Nephron progenitor cell (in vitro differentiated cells): ENCODE measurements at regions not wholly inside any gene's neighbourhood (a gene's known extent, or its start where the extent isn't known, plus 50 kb on each side); places are given as distances from the start of the nearest gene placed in this dataset.
"Not testable (repeated sequence)": the region's sequence is repeated elsewhere in the genome, so short reads cannot be mapped to it uniquely, and the experiment has no call there.

Experiments
- DNase-seq: peaks from one replicate; pipeline ENCODE4 v3.0.0; 2021
- H3K27ac Mint-ChIP-seq: 2 replicates; pipeline ENCODE4 v1.8.0; 2021; ENCODE audit warnings: mild to moderate bottlenecking, moderate library complexity, mixed read lengths
- H3K27me3 Mint-ChIP-seq: 2 replicates; pipeline ENCODE4 v1.8.0; 2021; ENCODE audit warnings: mild to moderate bottlenecking, low read depth, mixed read lengths; ENCODE audit not compliant: poor library complexity
- H3K36me3 Mint-ChIP-seq: 2 replicates; pipeline ENCODE4 v1.8.0; 2021; ENCODE audit warnings: low read depth, mixed read lengths
- H3K4me1 Mint-ChIP-seq: 2 replicates; pipeline ENCODE4 v1.8.0; 2021; ENCODE audit warnings: mixed read lengths
- H3K4me3 Mint-ChIP-seq: 2 replicates; pipeline ENCODE4 v1.8.0; 2021; ENCODE audit warnings: mild to moderate bottlenecking, moderate library complexity, mixed read lengths
- H3K9me3 Mint-ChIP-seq: 2 replicates; pipeline ENCODE4 v1.8.0; 2021; ENCODE audit warnings: mild to moderate bottlenecking, moderate library complexity, mixed read lengths
- TF ChIP-seq, protein P1 (sequence below): fragments of 200-600 bp; sonication (generic); IDR thresholded peaks from 2 replicates; pipeline ENCODE4 v1.5.0; 2021; ENCODE audit warnings: antibody characterized with exemption

DNA sequence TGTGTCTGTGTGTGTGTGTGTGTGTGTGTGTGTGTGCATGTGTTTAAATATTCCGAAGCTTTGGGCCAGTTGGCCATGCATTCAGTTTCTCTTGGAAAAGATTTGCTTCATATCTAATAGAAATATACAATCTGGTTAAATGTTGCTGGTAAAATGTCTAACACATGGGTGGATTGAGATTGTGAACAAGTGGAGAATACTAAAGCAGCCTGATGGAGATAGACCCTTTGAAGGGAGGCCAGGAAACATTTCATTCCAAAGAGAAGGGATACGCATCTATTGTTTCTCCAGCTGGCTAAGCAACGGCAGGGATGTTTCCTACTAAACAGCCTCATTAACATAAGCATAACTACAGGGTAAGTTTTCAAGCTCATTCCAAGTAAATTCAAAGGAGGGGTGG is 257.5 kb upstream of the PTBP2 start:
- H3K9me3 Mint-ChIP-seq, result peaks cover 12% of the 10 kb centered on the region
- H3K27ac Mint-ChIP-seq, result no peak overlapping the region
- DNase-seq, result no peak
- no peaks in the 10 kb centered on the region for H3K4me1 Mint-ChIP-seq
- peaks cover 4% of the 10 kb centered on the region for H3K27me3 Mint-ChIP-seq
- no peak overlapping the region for H3K4me3 Mint-ChIP-seq
- TF ChIP-seq, protein P1, sequence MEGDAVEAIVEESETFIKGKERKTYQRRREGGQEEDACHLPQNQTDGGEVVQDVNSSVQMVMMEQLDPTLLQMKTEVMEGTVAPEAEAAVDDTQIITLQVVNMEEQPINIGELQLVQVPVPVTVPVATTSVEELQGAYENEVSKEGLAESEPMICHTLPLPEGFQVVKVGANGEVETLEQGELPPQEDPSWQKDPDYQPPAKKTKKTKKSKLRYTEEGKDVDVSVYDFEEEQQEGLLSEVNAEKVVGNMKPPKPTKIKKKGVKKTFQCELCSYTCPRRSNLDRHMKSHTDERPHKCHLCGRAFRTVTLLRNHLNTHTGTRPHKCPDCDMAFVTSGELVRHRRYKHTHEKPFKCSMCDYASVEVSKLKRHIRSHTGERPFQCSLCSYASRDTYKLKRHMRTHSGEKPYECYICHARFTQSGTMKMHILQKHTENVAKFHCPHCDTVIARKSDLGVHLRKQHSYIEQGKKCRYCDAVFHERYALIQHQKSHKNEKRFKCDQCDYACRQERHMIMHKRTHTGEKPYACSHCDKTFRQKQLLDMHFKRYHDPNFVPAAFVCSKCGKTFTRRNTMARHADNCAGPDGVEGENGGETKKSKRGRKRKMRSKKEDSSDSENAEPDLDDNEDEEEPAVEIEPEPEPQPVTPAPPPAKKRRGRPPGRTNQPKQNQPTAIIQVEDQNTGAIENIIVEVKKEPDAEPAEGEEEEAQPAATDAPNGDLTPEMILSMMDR, result no peak
- peaks cover 7% of the 10 kb centered on the region for H3K36me3 Mint-ChIP-seq

DNA sequence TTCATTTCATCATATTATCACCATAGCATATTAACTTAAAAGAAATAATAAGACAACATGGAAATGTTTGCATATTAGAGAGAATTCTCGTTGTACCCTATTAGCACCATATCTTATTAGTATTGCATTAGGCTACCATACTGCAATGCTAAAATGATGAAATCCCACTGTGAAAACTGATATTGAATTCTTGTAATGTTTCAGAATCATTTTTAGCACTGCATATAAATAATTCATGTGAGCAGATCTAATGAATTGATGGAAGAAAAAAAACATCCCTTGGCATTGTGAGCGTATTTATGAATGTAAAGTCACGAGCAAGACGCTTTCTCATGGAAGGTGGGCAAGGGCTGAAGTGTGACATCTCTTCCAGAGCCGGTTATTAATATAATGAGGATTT is 257.1 kb upstream of the PTBP2 start:
- Mint-ChIP-seq H3K9me3 (peaks cover 15% of the 10 kb centered on the region), H3K36me3 (peaks cover 10% of the 10 kb centered on the region), H3K4me3 (no peak overlapping the region), H3K27me3 (peaks cover 4% of the 10 kb centered on the region), H3K27ac (no peak overlapping the region), H3K4me1 (no peaks in the 10 kb centered on the region)
- DNase-seq, result no peak
- TF ChIP-seq, protein P1, result no peak

DNA sequence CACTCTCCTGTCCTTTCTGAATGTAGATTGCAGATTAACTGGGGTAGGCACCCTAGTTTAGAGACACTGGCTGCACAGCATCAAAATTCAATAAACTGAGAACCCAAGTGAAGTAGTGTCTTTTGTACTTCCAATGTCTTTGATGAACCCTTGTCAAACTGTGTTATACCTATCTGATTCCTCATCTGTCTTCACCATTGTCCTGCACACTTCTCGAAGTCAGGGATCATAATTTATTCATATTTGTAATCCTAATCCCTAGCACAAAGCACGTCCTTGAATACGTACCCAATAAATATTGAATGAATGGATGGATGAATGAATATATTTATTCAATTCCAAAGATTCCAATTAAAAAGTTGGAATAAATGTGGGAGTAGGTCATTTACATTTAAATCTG is 256.6 kb upstream of the PTBP2 start:
- TF ChIP-seq, protein P1, result no peak
- Mint-ChIP-seq H3K27ac (no peak overlapping the region), H3K9me3 (peaks cover 17% of the 10 kb centered on the region), H3K36me3 (peaks cover 10% of the 10 kb centered on the region), H3K27me3 (peaks cover 4% of the 10 kb centered on the region), H3K4me1 (no peaks in the 10 kb centered on the region), H3K4me3 (no peak overlapping the region)
- DNase-seq, result no peak

DNA sequence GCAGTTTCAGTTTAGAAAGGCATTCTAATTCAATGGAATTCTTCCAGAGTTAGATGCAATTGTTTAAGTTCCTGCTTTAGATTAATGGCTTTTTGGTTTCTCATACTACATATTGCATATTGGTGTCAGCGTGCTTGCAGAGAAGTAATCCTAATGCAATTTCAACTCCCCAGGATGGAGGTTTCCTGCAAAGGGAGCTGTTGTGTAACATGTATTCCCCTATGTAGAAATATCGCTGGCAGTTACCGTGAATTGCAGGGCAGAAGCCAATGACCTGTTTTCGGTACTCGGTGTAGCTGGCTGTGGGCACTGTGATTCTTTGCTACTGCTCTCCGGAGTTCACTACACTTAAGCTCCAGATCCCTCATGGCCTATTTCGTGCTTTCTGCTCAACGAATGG is 256.1 kb upstream of the PTBP2 start:
- peaks cover 19% of the 10 kb centered on the region for H3K9me3 Mint-ChIP-seq
- no peak overlapping the region for H3K4me3 Mint-ChIP-seq
- peaks cover 4% of the 10 kb centered on the region for H3K27me3 Mint-ChIP-seq
- no peak overlapping the region for H3K27ac Mint-ChIP-seq
- TF ChIP-seq, protein P1, result no peak
- H3K36me3 Mint-ChIP-seq, result peaks cover 10% of the 10 kb centered on the region
- no peaks in the 10 kb centered on the region for H3K4me1 Mint-ChIP-seq
- DNase-seq, result no peak

DNA sequence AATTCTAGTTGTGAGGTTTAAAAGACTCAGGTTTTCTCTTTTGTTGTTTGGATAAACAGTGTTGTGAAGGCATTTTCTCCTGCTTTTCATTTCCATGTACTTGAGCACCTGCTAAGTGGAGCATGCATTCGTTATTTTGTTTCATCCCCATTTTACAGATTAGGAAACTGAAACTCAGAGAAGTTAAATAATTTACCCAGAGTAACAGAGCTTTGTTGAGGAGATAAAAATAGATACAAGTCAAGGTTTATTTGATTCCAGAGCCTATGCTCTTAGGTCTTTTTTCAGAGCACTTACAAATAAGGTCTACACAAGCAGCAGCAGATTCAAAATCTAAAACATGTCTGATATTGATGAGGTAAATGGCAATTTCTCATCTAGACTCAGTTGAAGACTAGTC is 254.7 kb upstream of the PTBP2 start:
- no peak overlapping the region for H3K27ac Mint-ChIP-seq
- H3K4me3 Mint-ChIP-seq, result no peak overlapping the region
- TF ChIP-seq, protein P1, result no peak

DNA sequence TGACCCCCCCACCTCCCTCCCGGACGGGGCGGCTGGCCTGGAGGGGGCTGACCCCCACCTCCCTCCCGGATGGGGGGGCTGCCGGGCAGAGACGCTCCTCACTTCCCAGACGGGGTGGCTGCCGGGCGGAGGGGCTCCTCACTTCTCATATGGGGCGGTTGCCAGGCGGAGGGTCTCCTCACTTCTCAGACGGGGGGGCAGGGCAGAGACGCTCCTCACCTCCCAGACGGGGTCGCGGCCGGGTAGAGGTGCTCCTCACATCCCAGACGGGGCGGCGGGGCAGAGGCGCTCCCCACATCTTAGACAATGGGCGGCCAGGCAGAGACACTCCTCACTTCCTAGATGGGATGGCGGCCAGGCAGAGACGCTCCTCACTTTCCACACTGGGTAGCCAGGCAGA is 251.9 kb upstream of the PTBP2 start:
- H3K36me3 Mint-ChIP-seq, result peaks cover 33% of the 10 kb centered on the region
- H3K27me3 Mint-ChIP-seq, H3K27ac Mint-ChIP-seq, H3K4me3 Mint-ChIP-seq, DNase-seq: not testable (repeated sequence)
- peaks cover 19% of the 10 kb centered on the region for H3K4me1 Mint-ChIP-seq
- H3K9me3 Mint-ChIP-seq, result peaks cover 45% of the 10 kb centered on the region

More for the DNA sequence above, 254.7 kb upstream of the PTBP2 start:
- no peaks in the 10 kb centered on the region for H3K4me1 Mint-ChIP-seq
- H3K9me3 Mint-ChIP-seq, result peaks cover 33% of the 10 kb centered on the region
- H3K27me3 Mint-ChIP-seq, result peaks cover 4% of the 10 kb centered on the region
- no peak for DNase-seq
- H3K36me3 Mint-ChIP-seq, result peaks cover 21% of the 10 kb centered on the region
